HG03354 (cell line): ENCODE measurements at regions not wholly inside any gene's neighbourhood (a gene's known extent, or its start where the extent isn't known, plus 50 kb on each side); places are given as distances from the start of the nearest gene placed in this dataset.

Experiments
- ATAC-seq: cut with Tn5 transposase; IDR thresholded peaks from one replicate; pipeline ENCODE4 v1.9.1; 2021; ENCODE audit warnings: mild to moderate bottlenecking; ENCODE audit not compliant: unreplicated experiment, poor library complexity, severe bottlenecking

DNA sequence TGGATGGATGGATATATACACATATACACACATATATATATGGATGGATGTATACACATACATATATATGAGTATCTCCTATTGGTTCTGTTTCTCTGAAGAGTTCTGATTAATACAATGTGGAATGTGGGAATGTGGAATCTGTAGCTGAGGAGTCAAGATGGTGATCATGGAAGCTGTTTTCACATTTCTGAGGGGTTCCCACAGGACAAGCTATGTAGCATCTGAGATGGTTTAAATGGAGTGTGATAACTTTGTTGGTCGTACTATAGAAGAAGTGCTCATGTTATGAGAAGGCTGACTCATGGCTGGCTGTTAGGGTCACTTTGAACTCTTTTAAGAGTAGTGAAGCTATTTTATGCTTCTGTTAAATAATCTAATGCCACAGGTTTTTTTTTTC lies 279.7 kb downstream of the MEIS1 start:
- ATAC-seq: no peak

DNA sequence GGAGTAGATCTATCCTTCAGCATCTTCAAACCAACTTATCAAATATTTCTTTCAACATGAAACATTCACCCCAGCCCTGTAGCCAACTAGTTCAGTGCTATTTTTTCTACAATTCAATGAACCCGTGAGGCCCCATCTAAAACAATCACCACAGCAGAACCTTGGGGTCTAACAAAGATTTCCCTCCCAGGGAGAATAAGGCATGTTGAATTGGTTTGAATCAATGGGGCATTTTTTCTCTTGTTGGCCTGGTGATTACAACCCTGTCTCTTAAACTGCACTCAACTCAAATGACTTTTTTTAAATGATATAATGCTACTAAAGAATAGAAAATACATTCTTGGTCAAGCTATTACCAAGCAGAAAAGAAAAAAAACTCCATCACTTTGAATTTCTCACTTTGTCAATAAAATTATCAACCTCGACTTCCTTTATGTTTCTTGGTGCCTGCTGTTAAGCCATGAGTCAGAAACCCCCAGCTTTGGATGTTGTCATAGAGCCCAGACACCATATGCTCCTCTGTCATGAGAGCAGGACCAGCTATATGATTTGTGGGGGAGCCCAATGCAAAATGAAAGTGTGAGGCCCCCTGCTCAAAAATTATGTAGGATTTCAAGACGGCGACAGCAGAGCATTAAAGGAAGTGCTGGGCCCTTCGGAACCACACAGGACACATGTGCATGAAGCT lies 282.4 kb downstream of the MEIS1 start:
- ATAC-seq: no peak

DNA sequence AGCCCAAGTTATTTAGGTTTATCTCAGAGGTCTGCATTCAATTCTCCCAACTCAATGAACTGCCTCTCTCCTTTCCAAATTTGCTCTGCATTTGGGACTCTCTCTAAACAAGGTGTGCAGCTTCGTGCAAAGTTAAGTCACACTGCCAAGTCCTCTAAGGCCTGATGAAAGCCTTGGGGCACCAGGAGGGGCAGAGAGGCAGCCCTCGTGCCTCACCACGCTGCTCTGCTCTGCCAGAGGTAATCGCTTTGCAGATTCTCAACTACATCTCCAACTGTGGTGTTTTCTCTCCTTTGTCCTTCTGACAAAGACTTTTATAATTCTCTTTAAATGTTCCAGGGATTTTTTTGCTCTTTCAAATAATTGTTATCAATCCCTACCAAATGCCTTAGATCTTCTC lies 283.0 kb downstream of the MEIS1 start:
- no peak for ATAC-seq

DNA sequence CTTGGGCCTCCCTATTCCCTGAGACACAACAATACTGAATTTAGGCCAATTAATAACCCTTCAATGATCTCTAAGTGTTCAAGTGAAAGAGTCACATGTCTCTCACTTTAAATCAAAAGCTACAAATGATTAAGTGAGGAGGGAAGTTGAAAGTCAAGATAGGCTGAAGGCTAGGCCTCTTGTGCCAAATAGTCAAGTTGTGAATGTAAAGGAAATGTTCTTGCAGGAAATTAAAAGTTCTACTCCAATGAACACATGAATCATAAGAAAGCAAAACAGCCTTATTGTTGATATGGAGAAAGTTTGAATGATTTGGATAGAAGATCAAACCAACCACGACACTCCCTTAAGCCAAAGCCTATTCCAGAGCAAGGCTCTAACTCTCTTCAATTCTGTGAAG lies 286.9 kb downstream of the MEIS1 start:
- no peak for ATAC-seq

DNA sequence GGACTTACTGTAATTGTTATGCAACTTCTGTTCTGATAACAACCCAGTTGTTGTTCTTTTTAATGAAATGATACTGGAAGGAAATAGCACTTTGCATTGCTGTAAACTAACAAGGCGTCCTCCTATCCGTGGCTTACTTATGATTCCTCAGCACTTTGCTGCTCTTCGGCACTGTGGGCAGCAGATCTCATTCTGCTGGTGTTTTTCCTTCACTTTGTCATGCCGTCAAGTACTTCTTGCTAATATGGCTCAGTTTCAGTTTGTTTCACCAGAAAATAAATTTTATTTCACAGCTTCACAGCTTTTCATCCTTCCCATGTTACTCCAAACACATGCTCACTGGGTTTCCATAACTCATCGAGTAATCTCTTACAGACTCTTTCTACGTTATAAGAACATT lies 289.3 kb downstream of the MEIS1 start:
- no peak for ATAC-seq

DNA sequence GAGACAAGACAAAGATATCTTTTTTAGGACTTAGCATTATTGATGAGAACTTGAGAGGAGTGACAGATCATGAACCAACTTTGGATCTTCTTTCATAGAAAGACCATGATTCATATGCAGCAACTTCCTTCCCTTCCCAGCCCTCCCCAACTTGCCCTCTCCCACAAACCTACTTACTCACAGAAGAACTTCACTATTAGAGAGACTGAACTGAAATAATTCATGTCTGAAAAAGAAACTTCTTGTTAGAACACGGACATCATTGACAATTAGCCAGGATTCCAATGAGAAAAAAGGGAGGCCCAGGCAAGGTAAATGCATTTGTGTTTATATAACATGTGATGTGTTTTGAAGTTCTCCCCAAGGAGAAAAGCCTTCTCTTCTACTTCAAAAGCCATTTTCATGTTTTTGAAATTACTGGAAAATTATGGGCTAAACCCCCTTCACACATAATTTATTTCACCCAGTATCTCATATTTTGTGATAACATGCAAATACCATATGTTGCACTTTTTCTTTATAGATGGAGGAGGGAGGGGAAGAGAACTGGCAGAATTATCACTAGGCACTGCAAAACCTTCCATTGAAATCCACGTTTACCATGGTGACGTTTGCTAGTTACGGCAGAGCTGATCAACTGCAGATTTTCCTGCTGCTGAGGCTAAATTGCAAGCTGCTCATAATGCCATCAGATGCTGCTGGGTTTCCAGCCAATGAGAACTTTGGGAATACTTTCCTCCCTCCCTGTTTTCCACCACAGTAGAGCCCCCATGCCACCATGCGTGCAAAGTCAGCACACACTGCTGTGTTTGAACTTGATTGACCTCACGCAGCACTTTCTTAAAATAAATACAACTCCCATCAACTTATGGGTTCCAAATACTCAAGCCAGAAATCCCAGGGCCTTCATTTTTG lies 294.7 kb downstream of the MEIS1 start:
- ATAC-seq: no peak

DNA sequence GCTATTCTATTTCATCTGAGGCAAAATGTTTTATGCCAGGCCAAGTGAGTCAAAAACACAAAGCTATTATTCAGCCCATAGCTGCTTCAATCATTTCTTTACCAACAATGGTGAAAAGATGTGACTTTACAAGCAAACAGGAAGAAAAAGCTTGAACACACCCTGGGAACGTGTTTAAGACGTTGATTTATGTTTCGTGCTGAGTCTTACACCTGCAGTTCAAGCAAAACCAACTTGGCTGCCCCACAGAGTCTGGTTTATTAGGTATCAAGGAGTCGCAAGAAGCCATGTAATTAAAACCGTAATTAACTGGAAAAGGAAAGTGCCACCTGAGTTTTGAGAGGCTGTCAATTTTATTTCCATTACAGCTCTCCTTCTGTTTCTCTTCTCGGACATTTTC lies 295.5 kb downstream of the MEIS1 start:
- no peak for ATAC-seq

DNA sequence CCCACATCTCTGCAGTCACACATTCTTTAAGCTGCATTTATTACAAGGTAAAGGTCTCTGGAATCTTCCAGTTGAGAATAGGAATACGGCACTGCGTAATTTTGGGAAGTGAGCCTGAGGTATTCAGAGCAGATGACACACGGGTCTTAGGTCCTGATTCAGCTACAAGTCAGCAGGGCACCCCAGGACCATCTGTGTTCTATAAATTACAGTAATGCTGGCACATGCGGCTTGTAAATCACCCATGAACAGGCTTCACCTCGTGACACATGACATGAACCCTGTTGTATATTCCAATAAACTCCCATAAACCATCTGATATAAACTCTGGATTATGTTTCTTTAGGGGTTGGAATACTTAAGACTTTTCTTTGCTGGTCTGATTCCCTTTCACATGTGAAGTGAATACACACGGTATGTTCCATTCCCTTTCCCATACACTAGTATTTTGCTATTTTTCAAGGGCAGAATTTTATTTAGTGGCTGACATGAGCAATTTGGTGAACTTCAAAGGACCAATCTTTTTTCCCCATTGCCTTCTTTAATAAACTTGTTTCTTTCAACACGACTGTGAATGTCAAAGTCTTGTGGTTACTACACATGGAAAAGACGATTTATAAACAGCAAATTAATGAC lies 298.6 kb downstream of the MEIS1 start:
- no peak for ATAC-seq

DNA sequence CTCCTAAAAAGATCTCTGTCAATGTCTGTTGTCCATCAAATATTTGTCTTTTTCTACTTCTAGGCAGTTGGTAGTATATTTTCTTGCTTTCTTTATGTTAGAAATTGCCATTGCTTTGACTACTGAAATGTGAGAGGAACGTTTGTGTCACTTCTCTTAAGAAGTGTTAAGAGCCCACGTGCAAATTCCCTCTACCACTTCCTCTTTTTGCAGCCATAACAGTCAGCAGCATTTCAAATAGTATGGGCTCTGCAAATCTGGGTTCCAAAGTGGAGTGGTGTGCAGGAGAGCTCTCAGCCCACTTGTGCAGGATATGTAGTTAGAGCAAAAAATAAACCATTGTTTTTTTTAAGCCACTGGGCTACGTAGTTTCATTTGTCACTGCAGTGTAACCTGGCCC lies 314.0 kb downstream of the MEIS1 start:
- ATAC-seq: no peak

DNA sequence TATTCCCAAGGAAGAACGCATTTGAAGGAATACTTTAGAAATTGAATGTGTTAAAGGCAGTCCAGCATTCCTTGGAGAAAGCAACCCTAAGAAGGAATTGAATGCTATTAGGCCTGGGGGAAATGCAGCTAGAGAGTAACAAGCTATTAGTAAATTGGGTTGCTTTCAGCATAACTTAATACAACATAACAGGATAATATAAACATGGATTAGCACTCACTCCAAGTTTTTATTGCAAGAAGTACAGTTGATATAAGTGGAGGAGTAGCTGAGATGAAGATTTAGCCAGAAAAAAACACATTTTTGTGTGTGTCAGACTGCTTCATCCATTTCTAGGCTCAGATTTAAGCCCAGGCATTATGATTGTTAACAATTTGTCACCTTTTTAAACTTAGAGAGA lies 314.6 kb downstream of the MEIS1 start:
- no peak for ATAC-seq

DNA sequence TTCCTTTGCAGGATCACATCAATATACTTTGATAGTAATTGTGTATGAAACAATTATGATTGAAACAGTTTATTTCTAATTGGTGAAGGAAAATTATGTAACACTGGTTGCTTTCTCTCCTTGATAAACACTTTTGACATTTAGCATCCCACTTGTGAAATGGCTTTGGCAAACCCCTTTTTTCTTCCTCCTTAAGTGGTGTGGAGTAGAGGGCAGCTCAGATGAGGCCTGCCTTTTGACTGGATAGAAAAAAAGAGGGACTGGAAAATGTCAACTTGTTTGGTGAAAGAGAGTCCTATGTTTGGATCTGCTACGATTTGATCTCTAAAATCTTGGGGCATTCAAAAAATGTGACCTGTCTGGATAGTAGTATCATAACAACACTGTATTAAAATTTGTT lies 318.3 kb downstream of the MEIS1 start:
- no peak for ATAC-seq

DNA sequence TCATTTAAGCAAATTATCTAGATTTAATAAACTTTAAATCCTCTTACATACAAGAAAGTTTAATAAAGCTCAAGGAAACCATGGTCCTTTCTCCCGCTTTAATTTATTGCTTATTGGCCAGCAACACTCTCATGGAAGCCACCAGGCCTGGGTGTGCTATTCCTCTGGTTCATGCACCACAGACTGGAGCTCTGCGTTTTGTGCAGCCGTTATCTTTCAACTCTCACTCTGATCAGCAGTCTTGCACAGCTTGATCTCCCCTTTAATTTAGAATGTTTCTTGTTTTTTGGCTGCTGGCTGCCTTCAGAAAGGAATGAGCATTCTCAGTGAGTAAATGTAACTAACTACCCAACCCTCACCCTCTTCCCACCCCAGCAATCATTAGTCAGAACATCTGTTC lies 318.7 kb downstream of the MEIS1 start:
- no peak for ATAC-seq

DNA sequence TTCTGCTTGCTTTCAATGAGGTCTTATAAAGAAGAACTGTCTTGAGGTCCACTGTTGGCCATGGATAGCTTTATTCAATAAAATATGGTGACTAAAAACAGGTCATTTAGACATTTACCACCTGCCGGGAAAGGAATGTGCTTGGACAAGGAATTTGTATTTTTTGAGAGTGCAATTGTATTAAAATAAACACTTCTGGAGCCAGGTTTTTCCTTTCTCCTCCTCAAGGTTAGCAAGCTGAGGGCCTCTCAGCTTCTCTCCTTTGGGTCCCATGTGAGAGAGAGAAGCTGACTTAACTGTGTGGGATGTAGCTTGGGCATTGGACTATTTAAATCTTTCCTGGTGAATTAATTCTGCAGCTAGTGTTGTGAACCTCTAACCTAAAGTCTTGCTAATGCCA lies 321.0 kb downstream of the MEIS1 start:
- no peak for ATAC-seq

DNA sequence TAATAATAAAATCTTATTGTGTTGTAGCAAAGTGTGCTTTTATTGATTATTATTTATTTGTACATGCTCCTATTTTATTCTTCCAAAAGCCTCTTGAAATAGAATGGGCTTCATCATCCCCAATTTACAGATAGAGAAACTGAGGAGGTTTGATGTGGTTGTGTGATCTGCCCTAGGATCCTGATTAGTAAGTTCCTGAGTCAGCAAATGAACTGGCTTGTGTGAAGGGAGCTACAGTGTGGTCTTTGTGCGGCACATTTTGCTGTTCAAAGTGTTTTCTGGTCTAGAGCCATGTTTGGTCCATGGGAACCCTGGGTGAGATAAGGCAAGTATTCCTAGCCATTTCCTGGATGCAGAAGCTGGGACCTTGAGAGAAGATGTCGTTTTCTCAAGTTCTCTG lies 326.9 kb downstream of the MEIS1 start:
- ATAC-seq: no peak

DNA sequence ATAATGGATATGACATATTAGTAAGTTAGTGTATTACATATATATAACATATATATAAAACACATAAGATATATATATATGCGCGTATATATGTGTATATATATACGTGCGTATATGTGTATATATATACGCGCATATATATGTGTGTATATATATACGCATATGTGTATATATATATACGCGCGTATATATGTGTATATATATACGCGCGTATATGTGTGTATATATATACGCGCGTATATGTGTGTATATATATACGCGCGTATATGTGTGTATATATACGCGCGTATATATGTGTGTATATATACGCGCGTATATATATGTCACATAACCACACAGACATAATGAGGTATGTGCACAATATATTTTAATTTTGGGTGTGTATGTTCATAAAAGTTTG lies 327.8 kb downstream of the MEIS1 start:
- no peak for ATAC-seq

DNA sequence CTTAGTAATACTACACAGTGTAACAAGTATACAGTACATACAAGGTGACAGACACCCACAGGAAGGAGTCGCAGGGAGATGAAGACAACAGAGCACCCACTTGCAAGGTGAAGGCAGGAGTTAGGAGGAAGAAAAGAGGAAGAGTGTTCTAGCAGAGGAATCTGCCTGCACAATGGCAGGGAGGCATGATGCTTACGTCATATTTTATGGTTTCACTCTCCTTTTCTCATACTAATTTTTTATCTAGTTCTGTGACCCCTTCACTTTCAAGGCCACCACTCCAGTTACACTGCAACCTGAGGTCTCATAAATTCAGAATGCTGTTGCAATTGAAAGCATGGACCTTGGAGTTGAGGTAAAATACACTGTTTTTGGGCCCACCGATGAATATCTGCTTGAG lies 331.7 kb downstream of the MEIS1 start:
- ATAC-seq: no peak

DNA sequence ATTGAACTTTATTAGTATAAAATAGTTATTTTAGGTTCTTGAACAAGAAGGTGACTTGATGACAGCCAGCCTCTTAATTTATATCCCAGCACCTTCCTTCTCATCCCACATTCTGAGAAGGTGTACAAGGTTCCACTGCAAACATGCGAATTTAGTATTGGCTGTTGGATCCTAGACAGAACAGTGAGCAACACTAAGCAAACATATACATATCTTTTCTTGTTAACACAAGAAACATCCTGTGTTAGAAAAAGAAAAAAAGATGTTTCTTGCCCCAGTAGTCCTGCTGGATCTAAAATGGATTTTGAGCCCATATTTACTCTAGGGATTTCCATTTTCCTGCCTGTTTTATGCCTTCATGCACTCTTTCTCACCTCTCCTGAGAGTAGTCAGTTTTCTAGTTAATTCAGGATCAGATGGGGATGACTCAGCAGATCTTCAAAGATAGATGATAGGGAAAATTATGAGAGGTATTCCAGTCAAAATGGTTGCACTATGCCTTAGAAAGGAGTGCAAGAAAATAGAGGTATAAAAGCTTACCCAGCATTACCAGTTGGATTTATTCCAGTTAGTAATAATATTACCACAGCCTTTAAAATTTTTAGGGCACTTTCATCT lies 336.5 kb downstream of the MEIS1 start:
- no peak for ATAC-seq

DNA sequence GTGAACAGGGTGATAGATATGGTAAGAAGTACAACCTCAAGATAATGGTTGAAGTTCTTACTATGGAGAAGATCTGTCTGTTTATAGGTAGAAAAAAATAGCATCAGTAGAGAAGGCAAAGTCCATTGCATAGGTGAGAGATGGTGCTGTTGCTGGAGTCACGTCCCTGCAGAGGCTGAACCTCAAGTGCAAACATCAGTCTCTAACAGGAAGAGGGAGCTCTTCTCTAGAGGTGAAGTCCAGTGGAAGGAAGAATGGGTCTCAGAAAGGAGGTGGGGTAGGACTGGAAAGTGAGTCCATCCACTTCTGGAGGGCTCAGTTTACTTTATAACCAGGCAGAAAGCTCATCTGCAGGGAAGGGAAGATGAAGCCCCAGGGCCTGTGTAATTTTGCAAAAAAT lies 337.7 kb downstream of the MEIS1 start:
- ATAC-seq: no peak

DNA sequence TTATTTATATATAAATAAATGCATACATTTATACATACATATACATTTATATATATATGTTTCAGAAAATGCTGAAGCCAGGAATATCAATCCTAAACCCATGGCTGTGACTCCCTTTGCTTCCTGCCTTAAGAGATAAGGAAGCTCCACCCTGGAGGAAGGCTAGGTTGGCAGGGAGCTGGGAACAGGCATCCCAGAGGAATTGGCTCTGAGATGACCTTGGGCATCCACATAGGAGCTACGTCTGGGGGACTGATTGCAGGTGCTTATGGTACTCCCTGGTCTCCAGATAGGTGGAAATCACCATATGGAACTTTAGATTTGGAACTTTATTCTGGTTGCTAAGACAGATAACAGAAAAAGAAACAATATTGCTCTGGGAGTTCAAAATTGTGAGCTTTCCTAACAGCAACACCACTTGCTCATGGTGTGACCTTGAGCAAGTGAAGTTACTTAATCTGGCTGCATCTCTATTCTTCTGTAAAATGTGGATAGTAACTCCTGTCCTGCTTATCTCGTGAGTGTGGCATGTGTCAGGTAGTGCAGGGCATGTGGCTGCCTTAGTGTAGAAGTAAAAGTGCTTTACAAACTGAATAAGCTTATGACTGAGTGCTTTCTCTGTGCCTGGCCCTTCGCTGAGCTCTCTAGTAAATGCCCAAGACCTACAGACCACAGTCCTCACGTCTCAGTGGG lies 341.0 kb downstream of the MEIS1 start:
- no peak for ATAC-seq

DNA sequence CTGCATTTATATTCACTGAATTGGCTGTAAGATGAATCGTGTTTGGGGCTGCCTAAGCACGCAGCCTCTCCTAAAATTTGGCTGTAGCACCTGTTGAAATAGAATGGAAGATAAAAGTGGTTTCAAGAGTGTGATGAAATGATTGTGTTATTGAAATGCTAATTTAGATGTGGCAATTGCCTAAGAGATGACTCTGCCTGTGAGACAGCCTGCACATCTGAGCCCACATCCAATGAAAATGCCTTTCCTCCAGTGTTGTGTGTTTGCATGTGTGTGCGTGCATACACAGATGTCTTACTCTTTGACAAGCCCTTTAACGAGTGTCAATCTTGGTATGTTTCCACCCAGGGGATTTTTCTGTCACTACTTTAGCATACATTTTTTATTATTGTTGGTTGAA lies 346.9 kb downstream of the MEIS1 start:
- ATAC-seq: no peak
